Liver (tissue), 8 donors: ENCODE measurements at regions not wholly inside any gene's neighbourhood (a gene's known extent, or its start where the extent isn't known, plus 50 kb on each side); places are given as distances from the start of the nearest gene placed in this dataset.

Source experiments
- DNase-seq: peaks from one replicate; pipeline ENCODE4 v3.0.0-alpha.2; 2017; ENCODE audit warnings: low spot score
- H3K27ac ChIP-seq, 2 donors: one replicate each; pipeline ENCODE4 v1.7.0; 2013; ENCODE audit warnings: inconsistent platforms in 2 of 2, low read length in 2 of 2, control low read depth in 1 of 2, low read depth in 1 of 2, mild to moderate bottlenecking in 1 of 2
- H3K27me3 ChIP-seq, 4 donors: one replicate each; pipeline versions ENCODE4 v1.6.1 to v1.7.0; 2013; ENCODE audit warnings: low read length in 3 of 4, inconsistent platforms in 1 of 4, mild to moderate bottlenecking in 1 of 4, moderate library complexity in 1 of 4; ENCODE audit not compliant: control insufficient read depth in 4 of 4, insufficient read depth in 4 of 4
- H3K36me3 ChIP-seq, 4 donors: one replicate each; pipeline versions ENCODE4 v1.6.1 to v1.7.0; 2013; ENCODE audit warnings: low read length in 3 of 4, mild to moderate bottlenecking in 3 of 4, low read depth in 1 of 4, moderate library complexity in 1 of 4; ENCODE audit not compliant: control insufficient read depth in 4 of 4, insufficient read depth in 3 of 4
- H3K4me1 ChIP-seq, 4 donors: one replicate each; pipeline versions ENCODE4 v1.6.1 to v1.7.0; 2013; ENCODE audit warnings: low read length in 3 of 4, mild to moderate bottlenecking in 3 of 4, moderate library complexity in 1 of 4; ENCODE audit not compliant: control insufficient read depth in 4 of 4, insufficient read depth in 4 of 4
- H3K4me3 ChIP-seq, 3 donors: one replicate each; pipeline versions ENCODE4 v1.6.1 to v1.7.0; 2013; ENCODE audit warnings: low read length in 3 of 3, control low read depth in 1 of 3, low read depth in 1 of 3, mild to moderate bottlenecking in 1 of 3
- H3K9ac ChIP-seq, 2 donors: one replicate each; pipeline ENCODE4 v1.7.0; 2013; ENCODE audit warnings: low read length in 2 of 2, mild to moderate bottlenecking in 2 of 2, moderate library complexity in 2 of 2, control low read depth in 1 of 2, low read depth in 1 of 2
- H3K9me3 ChIP-seq, 4 donors: one replicate each; pipeline versions ENCODE4 v1.6.1 to v1.7.0; 2013; ENCODE audit warnings: low read length in 3 of 4; ENCODE audit not compliant: control insufficient read depth in 4 of 4
- CTCF ChIP-seq: fragments of 150-350 bp; IDR thresholded peaks from 2 replicates; pipeline ENCODE4 v1.5.1; 2017; ENCODE audit warnings: improper control_type of control experiment, low read depth, low read length; ENCODE audit not compliant: missing input control
- EGR1 ChIP-seq, 2 donors: IDR thresholded peaks; 2 replicates each; pipeline ENCODE4 v1.6.1; 2016 to 2018; ENCODE audit warnings: antibody characterized with exemption in 2 of 2, low read depth in 2 of 2
- FOXA1 ChIP-seq: IDR thresholded peaks from 2 replicates; pipeline ENCODE4 v1.6.1; 2016; ENCODE audit warnings: antibody characterized with exemption
- FOXA2 ChIP-seq: IDR thresholded peaks from 2 replicates; pipeline ENCODE4 v1.6.1; 2016; ENCODE audit warnings: antibody characterized with exemption
- GABPA ChIP-seq, 2 donors: IDR thresholded peaks in 1 of 2; conservative IDR thresholded peaks in 1 of 2; 2 replicates each; pipeline ENCODE4 v1.6.1; 2016; ENCODE audit warnings: antibody characterized with exemption in 2 of 2, mild to moderate bottlenecking in 1 of 2, moderate library complexity in 1 of 2
- HNF4A ChIP-seq, 2 donors: conservative IDR thresholded peaks; 2 replicates each; pipeline ENCODE4 v1.6.1; 2016; ENCODE audit warnings: antibody characterized with exemption in 2 of 2, mild to moderate bottlenecking in 2 of 2
- HNF4G ChIP-seq: IDR thresholded peaks from 2 replicates; pipeline ENCODE4 v1.6.1; 2016; ENCODE audit warnings: antibody characterized with exemption
- JUND ChIP-seq, 2 donors: IDR thresholded peaks; 2 replicates each; pipeline ENCODE4 v1.6.1; 2016; ENCODE audit warnings: antibody characterized with exemption in 2 of 2
- MAX ChIP-seq: IDR thresholded peaks from 2 replicates; pipeline ENCODE4 v1.6.1; 2016; ENCODE audit warnings: antibody characterized with exemption
- NR2F2 ChIP-seq: IDR thresholded peaks from 2 replicates; pipeline ENCODE4 v1.6.1; 2016; ENCODE audit warnings: antibody characterized with exemption
- RAD21 ChIP-seq, 2 donors: IDR thresholded peaks; 2 replicates each; pipeline ENCODE4 v1.6.1; 2016; ENCODE audit warnings: antibody characterized with exemption in 2 of 2, mild to moderate bottlenecking in 2 of 2
- RXRA ChIP-seq, 2 donors: IDR thresholded peaks; 2 replicates each; pipeline ENCODE4 v1.6.1; 2017 to 2018; ENCODE audit warnings: antibody characterized with exemption in 2 of 2, mild to moderate bottlenecking in 1 of 2
- TAF1 ChIP-seq: conservative IDR thresholded peaks from 2 replicates; pipeline ENCODE4 v1.6.1; 2016; ENCODE audit warnings: antibody characterized with exemption, mild to moderate bottlenecking
- YY1 ChIP-seq: IDR thresholded peaks from 2 replicates; pipeline ENCODE4 v1.6.1; 2016; ENCODE audit warnings: antibody characterized with exemption, mild to moderate bottlenecking
- ZBTB33 ChIP-seq: IDR thresholded peaks from 2 replicates; pipeline ENCODE4 v1.6.1; 2016; ENCODE audit warnings: antibody characterized with exemption
- WGBS: extraction: QIAGEN DNeasy Blood & Tissue Kit; methylation state at CpG from one replicate; pipeline ENCODE4 v1.1.7; 2013; 5-methylcytosine and 5-hydroxymethylcytosine counted together
- donor health status: healthy.
- donor health status: healthy.
- donor health status: healthy.
- donor health status: healthy.
- donor health status: healthy.

DNA sequence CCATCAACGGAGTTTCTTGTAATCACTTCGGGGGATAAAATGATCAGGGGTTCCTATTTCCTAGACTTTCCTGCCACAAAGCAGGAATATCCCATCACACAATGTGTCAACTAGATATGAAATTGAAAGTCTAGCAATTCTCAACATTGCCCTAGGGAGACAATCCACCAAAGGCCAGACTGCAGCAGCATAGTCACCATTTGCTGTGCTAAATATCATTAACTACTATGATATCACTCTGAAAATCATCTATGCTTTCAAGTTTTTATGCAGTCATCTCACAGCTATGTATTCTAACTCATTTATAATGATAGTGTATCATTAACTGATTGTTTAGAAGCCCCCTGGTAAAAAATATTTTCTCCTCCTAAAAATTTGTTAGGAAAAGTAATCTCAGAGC is 342.6 kb upstream of the CDH6 start:
- peaks cover 0 to 3% (median 0%) of the 10 kb centered on the region in 4 donors for H3K27me3 ChIP-seq
- no peaks in the 10 kb centered on the region for H3K36me3 ChIP-seq
- H3K4me3 ChIP-seq, result no peak overlapping the region
- no peaks in the 10 kb centered on the region for H3K4me1 ChIP-seq
- no peak for DNase-seq
- H3K27ac ChIP-seq, result no peak overlapping the region
- WGBS, result 89% methylated on average over 2 of the region's 2 CpGs
- TF ChIP-seq HNF4G (no peak), RAD21 (IDR thresholded peaks at IDR 0.05) (no peak), FOXA2 (no peak), YY1 (no peak), MAX (no peak), NR2F2 (no peak)
- no peaks in the 10 kb centered on the region for H3K9me3 ChIP-seq
- no peak overlapping the region for H3K9ac ChIP-seq

DNA sequence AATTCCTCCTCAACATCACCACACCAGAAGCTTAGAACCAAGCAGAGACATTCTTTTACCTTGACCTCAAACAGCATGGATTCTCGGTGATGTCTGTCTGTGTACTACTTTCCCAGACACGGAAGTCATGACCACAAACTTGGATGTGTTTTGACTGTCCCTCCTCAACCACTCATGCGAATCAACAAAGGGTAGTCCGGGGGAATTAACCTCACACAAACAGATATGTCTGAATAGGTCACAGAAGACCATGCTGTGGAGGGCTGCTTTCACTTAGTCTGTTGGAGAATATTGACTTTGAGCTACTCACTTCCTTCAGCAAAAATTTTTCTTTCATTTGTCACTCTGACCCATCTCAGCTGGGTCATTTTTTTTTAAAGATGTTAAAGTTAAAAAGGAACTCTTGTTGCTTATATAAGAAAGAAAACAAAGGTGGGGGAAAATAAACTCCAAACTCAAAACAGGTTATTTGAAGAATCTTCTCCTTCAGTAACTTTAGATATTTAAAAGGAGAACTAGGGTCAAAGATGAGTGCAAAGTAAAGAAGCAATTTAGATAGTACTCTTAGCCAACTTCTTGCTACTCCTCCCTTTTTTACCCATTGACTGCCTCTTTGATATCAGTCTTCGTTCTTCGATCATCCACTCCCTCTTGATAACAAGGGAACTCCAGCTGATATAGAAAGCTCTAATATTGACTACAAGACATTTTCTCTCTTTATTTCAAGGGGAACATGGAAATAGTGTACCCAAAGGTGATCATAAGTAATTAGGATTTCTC is 343.4 kb upstream of the CDH6 start:
- no peak for TF ChIP-seq RXRA (IDR thresholded peaks at IDR 0.05)
- no peak for TF ChIP-seq JUND (IDR thresholded peaks at IDR 0.05)
- TF ChIP-seq FOXA1, result no peak
- no peak for TF ChIP-seq YY1
- no peak for TF ChIP-seq FOXA2
- 73% methylated on average over 6 of the region's 6 CpGs for WGBS
- no peaks in the 10 kb centered on the region for H3K36me3 ChIP-seq
- H3K27ac ChIP-seq, result no peak overlapping the region
- no peak for DNase-seq
- no peak overlapping the region for H3K4me3 ChIP-seq
- H3K27me3 ChIP-seq, result peaks cover 0 to 3% (median 0%) of the 10 kb centered on the region in 4 donors
- no peak overlapping the region for H3K9ac ChIP-seq
- no peaks in the 10 kb centered on the region for H3K4me1 ChIP-seq
- no peaks in the 10 kb centered on the region for H3K9me3 ChIP-seq

GRCh38 chr5:30846171-30846570 is 347.3 kb upstream of the CDH6 start:
- TF ChIP-seq TAF1 (no peak), ZBTB33 (no peak), YY1 (no peak), HNF4A (conservative IDR thresholded peaks at IDR 0.05) (no peak), FOXA2 (no peak)
- Histone ChIP-seq H3K27me3 (no peaks in the 10 kb centered on the region), H3K4me3 (no peak overlapping the region), H3K27ac (no peak overlapping the region), H3K4me1 (no peaks in the 10 kb centered on the region), H3K36me3 (no peaks in the 10 kb centered on the region), H3K9ac (no peak overlapping the region), H3K9me3 (no peaks in the 10 kb centered on the region)
- DNase-seq, result no peak

DNA sequence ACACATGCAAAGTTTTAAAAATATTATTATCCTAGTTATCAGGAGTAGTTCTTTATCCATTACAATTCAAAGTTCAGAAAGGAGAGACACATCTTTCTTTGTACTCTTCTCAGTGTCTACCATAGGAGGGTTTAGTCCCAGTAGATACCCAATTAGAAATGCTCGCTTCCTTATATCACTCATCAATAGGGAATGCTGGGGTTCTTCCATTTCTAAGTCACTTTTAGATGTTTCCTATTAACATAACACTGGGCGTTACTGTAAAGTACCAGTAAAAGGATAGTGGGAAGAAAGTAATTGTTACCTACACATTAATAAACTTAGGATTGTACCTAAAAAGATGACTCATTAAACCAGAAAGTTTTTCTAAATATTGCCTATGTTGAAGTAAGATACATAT is 348.3 kb upstream of the CDH6 start:
- no peak for DNase-seq

More for the DNA sequence above, 348.3 kb upstream of the CDH6 start:
- no peaks in the 10 kb centered on the region for H3K4me1 ChIP-seq
- H3K27ac ChIP-seq, result no peak overlapping the region
- H3K9ac ChIP-seq, result no peak overlapping the region
- H3K4me3 ChIP-seq, result no peak overlapping the region
- no peaks in the 10 kb centered on the region for H3K36me3 ChIP-seq
- no peak for TF ChIP-seq RAD21 (IDR thresholded peaks at IDR 0.05)
- TF ChIP-seq GABPA (IDR thresholded peaks at IDR 0.05 in 1 of 2, conservative IDR thresholded peaks at IDR 0.05 in 1 of 2), result no peak
- TF ChIP-seq HNF4A (conservative IDR thresholded peaks at IDR 0.05), result no peak
- no peak for TF ChIP-seq FOXA1
- no peak for TF ChIP-seq EGR1 (IDR thresholded peaks at IDR 0.05; ENCODE audit: low read depth in 2 of 2)
- no peak for TF ChIP-seq HNF4G
- TF ChIP-seq TAF1, result no peak
- no peak for TF ChIP-seq CTCF
- TF ChIP-seq RXRA (IDR thresholded peaks at IDR 0.05), result no peak
- H3K9me3 ChIP-seq, result no peaks in the 10 kb centered on the region
- 41% methylated on average over 2 of the region's 2 CpGs for WGBS
- no peaks in the 10 kb centered on the region for H3K27me3 ChIP-seq
